Adrenal gland (tissue), 5 donors: ENCODE measurements at regions not wholly inside any gene's neighbourhood (a gene's known extent, or its start where the extent isn't known, plus 50 kb on each side); places are given as distances from the start of the nearest gene placed in this dataset.

ENCODE experiments used
- CTCF ChIP-seq, 6 experiments: fragments of 450-650 bp in 4 of 6; fragments of 200-600 bp in 2 of 6; sonication (generic) in 1 of 6; IDR thresholded peaks; 1 replicate in 5 of 6; 2 replicates in 1 of 6; pipeline versions ENCODE4 v1.5.1 to v1.8.0; 2016 to 2021; ENCODE audit warnings: antibody characterized with exemption in 6 of 6, mild to moderate bottlenecking in 2 of 6, moderate library complexity in 1 of 6
- POLR2A ChIP-seq, 2 donors: fragments of 450-650 bp; IDR thresholded peaks; one replicate each; pipeline ENCODE4 v1.6.1; 2017; ENCODE audit warnings: antibody characterized with exemption in 2 of 2, mild to moderate bottlenecking in 2 of 2, moderate library complexity in 1 of 2
- donor health status: DM: no; HTN: no; CAD: no.

GRCh38 chr7:28310460-28310848, 101.9 kb upstream of the CREB5 start:
- TF ChIP-seq CTCF (IDR thresholded peaks at IDR 0.05) (no peak), POLR2A (IDR thresholded peaks at IDR 0.05) (no peak)
